ENCODE measurements at regions not wholly inside any gene's neighbourhood (a gene's known extent, or its start where the extent isn't known, plus 50 kb on each side); places are given as distances from the start of the nearest gene placed in this dataset.

DNA sequence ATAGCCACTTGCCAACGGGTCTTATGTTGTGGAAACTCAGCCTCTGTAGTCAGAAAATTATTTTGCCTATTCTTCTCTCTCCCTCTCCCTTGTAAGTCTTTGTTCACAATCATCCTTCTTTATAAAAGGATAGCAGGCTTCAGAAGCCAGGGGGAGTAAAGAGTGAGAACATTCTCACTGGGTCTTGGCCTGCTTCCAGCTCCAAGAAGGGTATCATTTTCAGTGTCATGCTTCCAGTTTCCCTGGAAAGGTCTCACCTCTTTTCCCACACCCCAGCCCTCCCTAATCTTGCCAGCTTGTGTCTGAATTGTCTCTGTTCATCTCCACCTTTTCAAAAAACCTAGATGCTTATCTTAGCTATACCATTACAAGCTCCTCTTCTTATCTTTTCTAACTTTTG, 346.2 kb upstream of the LRRC7 start:
- 31 to 33% methylated on average over 1 of the region's 1 CpG for WGBS, 2 donors
- TF ChIP-seq POLR2A (IDR thresholded peaks at IDR 0.05): no peak
- TF ChIP-seq, protein P1, sequence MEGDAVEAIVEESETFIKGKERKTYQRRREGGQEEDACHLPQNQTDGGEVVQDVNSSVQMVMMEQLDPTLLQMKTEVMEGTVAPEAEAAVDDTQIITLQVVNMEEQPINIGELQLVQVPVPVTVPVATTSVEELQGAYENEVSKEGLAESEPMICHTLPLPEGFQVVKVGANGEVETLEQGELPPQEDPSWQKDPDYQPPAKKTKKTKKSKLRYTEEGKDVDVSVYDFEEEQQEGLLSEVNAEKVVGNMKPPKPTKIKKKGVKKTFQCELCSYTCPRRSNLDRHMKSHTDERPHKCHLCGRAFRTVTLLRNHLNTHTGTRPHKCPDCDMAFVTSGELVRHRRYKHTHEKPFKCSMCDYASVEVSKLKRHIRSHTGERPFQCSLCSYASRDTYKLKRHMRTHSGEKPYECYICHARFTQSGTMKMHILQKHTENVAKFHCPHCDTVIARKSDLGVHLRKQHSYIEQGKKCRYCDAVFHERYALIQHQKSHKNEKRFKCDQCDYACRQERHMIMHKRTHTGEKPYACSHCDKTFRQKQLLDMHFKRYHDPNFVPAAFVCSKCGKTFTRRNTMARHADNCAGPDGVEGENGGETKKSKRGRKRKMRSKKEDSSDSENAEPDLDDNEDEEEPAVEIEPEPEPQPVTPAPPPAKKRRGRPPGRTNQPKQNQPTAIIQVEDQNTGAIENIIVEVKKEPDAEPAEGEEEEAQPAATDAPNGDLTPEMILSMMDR (IDR thresholded peaks at IDR 0.05): no peak
- TF ChIP-seq EP300 (IDR thresholded peaks at IDR 0.05): no peak

DNA sequence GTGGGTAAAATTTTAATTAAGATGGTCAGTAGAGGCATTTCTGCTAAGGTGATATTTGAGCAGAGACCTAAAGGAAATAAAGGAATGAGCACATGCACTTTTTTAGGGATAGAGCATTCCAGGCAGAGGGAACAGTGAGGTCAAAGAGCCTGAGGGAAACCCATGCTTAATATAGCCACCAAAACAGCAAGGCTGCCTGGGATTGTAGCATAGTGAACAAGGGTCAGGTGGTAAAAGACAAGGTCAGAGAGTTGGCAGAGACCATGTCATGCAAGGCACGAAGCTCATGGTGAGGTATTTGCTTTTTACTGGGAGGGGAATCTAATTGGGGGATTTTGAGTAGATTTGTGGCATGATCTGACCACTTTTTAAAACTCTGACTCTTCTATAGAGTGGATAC, 344.6 kb upstream of the LRRC7 start:
- Histone ChIP-seq H3K27me3 (no peaks in the 10 kb centered on the region), H3K36me3 (no peaks in the 10 kb centered on the region), H3K4me3 (no peak overlapping the region), H3K4me1 (no peaks in the 10 kb centered on the region), H3K9me3 (no peaks in the 10 kb centered on the region), H3K27ac (no peak overlapping the region)
- no peak for DNase-seq (ENCODE audit: low spot score in 2 of 2)
- WGBS, 2 donors: 39 to 40% methylated on average over 1 of the region's 1 CpG
- TF ChIP-seq EP300 (IDR thresholded peaks at IDR 0.05) (no peak), POLR2A (IDR thresholded peaks at IDR 0.05) (no peak)

More for the DNA sequence above, 346.2 kb upstream of the LRRC7 start:
- no peak overlapping the region for H3K4me3 ChIP-seq
- H3K27me3 ChIP-seq: no peaks in the 10 kb centered on the region
- no peaks in the 10 kb centered on the region for H3K9me3 ChIP-seq
- H3K27ac ChIP-seq: no peak overlapping the region
- H3K36me3 ChIP-seq: no peaks in the 10 kb centered on the region
- no peak for DNase-seq (ENCODE audit: low spot score in 2 of 2)
- H3K4me1 ChIP-seq: no peaks in the 10 kb centered on the region

DNA sequence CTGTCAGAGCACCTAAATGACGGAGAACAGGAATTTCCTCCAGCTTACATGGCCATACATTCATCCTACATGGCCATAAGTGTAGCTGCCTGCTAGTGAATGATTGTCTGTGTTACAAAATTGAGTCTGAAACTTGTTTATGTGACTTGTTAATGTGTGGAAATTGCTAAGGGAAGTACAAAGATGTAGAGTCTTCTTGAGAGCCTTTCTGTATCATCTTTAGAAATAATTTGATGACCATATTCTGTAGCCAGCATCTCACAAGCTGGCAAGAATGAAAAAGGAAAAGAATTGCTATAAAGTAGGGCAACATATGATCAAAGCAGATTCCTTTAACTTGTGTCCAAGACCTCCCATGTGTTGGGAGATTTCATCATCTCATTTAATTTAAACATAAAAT, 339.2 kb upstream of the LRRC7 start:
- H3K27ac ChIP-seq: no peak overlapping the region
- no peak for TF ChIP-seq POLR2A (IDR thresholded peaks at IDR 0.05)
- TF ChIP-seq EP300 (IDR thresholded peaks at IDR 0.05): no peak
- TF ChIP-seq, protein P1 (IDR thresholded peaks at IDR 0.05): no peak
- H3K4me1 ChIP-seq: no peaks in the 10 kb centered on the region
- no peak for DNase-seq (ENCODE audit: low spot score in 2 of 2)
- H3K36me3 ChIP-seq: no peaks in the 10 kb centered on the region
- WGBS, 2 donors: 0% methylated on average over 1 of the region's 1 CpG
- no peaks in the 10 kb centered on the region for H3K27me3 ChIP-seq
- H3K4me3 ChIP-seq: no peak overlapping the region
- no peaks in the 10 kb centered on the region for H3K9me3 ChIP-seq

DNA sequence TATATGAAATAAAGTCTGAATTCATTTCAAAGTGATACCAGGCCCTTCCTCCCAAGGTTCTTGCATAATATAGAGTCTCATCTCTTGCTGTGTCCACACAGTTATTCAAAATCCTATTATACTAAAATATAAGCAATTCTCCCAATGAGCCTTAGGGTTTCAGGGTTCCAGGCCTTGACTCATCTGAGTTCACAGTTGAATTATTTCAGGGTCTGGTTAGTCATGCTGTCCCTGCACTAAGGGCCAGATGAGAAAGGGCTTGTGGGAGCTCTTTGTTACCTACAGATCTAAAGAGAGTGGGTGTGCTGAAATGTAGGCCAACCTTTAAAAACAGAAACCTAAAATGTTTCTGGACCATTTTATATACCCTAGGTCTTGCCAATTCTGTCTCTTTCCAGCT, 337.5 kb upstream of the LRRC7 start:
- no peaks in the 10 kb centered on the region for H3K4me1 ChIP-seq
- H3K4me3 ChIP-seq: no peak overlapping the region
- no peaks in the 10 kb centered on the region for H3K27me3 ChIP-seq
- no peaks in the 10 kb centered on the region for H3K9me3 ChIP-seq
- H3K27ac ChIP-seq: no peak overlapping the region
- no peaks in the 10 kb centered on the region for H3K36me3 ChIP-seq
- no peak for DNase-seq (ENCODE audit: low spot score in 2 of 2)
- TF ChIP-seq EP300 (IDR thresholded peaks at IDR 0.05) (no peak), POLR2A (IDR thresholded peaks at IDR 0.05) (no peak)
- TF ChIP-seq, protein P1 (IDR thresholded peaks at IDR 0.05): no peak

DNA sequence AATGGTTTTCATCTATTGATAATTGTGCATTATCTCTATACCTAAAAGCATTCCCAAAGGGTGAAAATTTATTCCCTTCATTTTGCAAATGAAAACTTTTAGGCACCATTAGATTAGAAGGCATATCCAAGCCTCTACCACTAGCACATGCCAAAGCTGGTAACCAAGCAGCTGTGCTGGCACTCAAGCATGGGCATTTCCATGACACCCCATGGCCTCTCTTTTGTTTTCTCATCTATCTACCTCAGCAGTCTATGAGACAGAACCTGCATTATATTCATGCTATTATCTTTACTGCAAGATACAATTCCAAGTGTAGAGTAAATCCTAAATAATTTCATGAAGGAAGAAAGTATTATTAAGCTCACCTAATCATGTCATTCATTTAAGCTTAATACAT, 334.3 kb upstream of the LRRC7 start:
- no peaks in the 10 kb centered on the region for H3K4me1 ChIP-seq

More for the DNA sequence above, 334.3 kb upstream of the LRRC7 start:
- H3K4me3 ChIP-seq: no peak overlapping the region
- TF ChIP-seq, protein P1 (IDR thresholded peaks at IDR 0.05): no peak
- TF ChIP-seq EP300 (IDR thresholded peaks at IDR 0.05) (no peak), POLR2A (IDR thresholded peaks at IDR 0.05) (no peak)
- no peaks in the 10 kb centered on the region for H3K36me3 ChIP-seq
- no peaks in the 10 kb centered on the region for H3K9me3 ChIP-seq
- H3K27me3 ChIP-seq: no peaks in the 10 kb centered on the region
- H3K27ac ChIP-seq: no peak overlapping the region
- DNase-seq (ENCODE audit: low spot score in 2 of 2): no peak
